ENCODE measurements at regions not wholly inside any gene's neighbourhood (a gene's known extent, or its start where the extent isn't known, plus 50 kb on each side); places are given as distances from the start of the nearest gene placed in this dataset.

GRCh38 chr10:112000466-112000865, 183.1 kb downstream of the GPAM start:
- DNase-seq: no peak

- no peak for DNase-seq
These were observed 181.4 kb downstream of the GPAM start for GRCh38 chr10:112002206-112002605.

- no peak for DNase-seq
These were observed 179.5 kb downstream of the GPAM start for GRCh38 chr10:112004075-112004474.

DNA sequence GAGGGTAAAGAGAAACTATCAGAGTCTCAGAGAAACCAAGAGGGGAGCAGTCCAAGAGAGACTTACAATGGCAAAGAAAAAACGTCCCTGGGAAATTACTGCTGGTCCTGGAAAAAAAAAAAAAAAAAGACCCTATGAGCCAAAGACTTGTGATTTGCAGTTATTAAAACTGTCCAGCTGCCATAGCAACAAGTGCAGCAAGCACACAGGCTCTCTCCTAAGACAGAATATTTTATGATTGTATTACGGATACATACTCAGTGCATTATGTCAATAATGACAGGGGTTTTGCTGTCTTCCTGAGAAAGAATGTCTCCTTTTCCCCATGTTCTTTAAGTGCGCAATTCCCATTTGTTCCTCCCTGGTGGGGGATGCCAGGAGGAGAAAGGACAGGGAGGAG, 178.5 kb downstream of the GPAM start:
- no peak for DNase-seq

GRCh38 chr10:112006407-112006806, 177.2 kb downstream of the GPAM start:
- DNase-seq: no peak

DNA sequence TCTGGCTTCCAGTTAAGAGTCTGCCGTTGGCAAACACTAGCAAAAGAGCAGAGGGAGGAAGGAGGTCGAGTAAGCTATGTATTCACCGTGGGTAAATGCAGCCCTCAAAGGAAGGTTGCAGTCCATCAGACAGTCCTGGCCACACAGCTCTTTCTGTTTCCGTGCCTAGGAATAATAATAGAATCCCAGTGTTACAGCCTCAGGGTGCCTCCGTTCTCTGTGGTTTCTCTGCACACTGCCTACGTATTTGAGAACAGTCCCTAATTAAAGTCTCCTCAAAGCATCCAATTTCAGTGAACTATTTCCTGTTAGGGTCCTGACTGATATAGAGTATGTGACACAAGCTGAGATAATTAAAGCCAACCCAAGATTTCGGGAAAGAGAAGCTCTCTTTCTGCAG, 176.7 kb downstream of the GPAM start:
- no peak for DNase-seq

DNA sequence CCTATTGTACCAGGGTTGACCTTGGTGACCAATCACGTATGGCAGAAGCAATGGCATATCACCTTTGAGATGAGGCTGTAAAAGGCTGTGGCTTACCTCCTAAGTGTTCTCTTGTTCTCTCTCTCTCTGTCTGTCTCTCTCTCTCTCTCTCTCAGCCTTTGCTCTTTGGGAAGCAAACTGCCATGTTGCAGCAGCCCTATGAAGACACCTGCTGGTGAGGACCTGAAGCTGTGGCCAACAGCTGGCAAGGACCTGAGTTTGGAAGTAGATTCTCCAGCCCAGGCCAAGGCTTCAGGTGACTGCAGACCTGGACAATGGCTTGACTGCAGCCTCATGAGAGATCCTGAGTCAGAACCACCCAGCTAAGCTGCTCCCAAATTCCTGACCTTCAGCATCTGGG, 161.4 kb downstream of the GPAM start:
- no peak for DNase-seq

GRCh38 chr10:112024079-112024478, 159.5 kb downstream of the GPAM start:
- no peak for DNase-seq

GRCh38 chr10:112025228-112025627, 158.3 kb downstream of the GPAM start:
- no peak for DNase-seq

DNA sequence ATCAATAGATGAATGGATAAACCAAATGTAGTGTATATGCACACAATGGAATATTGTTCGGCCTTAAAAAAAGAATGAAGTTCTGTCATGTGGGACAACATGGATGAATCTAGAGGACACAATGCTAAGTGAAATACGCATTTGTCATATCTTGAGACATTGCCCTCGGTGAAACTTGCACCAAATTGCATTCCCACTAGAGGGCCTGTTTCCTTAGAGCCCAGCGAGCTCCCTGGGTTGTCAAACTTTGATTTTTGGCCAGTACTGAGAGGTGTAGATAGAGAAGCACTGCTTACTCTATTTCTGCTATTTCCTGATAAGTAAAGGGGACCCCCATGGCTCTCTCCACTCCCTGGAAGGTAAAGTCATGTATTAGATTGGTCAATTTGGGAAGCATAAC, 157.1 kb downstream of the GPAM start:
- DNase-seq: no peak

- DNase-seq: no peak
These were observed 155.8 kb downstream of the GPAM start for GRCh38 chr10:112027731-112028280.

DNA sequence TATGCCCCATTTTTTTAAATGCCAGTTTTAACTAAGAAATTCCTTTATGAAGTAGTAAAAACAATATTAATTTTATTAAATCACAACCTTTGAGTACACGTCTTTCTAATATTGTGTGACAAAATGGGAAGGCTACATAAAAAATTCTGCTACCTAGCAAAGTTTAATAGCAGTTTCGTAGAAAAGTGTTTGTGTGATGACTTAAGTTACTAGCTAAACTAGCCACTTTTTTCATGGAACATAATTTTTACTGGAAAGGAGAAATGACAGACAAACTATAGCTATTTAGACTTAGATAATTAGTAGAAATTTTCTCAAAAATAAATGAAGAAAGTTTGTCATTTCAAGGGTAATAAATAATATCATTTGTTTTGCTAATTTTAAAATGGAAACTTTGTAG, 153.1 kb downstream of the GPAM start:
- DNase-seq: no peak

DNA sequence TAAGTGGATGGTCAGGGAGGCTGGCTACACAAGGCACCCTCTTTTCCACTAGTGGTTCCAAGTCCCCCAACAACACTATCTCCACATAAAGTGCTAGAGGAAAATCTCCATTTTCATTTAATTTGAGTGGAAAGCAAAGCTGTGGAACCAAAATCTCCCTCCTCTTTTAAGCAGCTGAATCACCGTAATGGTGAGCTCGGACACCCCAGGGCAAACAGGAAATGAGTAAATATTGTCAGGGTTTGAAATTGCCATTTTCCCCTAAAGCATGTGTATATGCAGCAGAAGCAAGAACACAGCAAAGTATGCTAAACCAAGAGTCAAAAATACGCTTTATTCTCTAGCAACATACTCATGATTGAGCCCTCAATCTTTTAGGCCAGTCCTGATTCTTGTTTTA, 143.7 kb downstream of the GPAM start:
- no peak for DNase-seq

GRCh38 chr10:112040696-112041095, 142.9 kb downstream of the GPAM start:
- no peak for DNase-seq

DNA sequence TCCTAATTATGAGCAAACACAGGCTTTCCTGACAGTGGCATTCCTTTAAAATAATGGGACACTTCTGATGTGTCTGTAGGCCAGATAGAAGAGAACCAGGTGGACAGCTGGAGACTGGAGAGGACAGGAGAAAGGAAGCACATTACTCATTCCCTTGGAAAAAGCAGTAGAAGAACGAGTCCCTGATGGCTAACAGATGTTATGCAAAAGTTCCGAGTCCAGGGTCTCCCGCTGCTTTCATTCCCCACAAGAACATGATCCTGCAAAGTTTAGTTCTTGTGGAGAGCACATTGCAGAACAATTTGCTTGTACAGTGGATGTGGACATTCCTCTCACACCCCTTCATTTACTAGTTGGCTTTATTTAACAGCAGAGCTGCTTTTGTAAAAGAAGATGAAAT, 137.6 kb downstream of the GPAM start:
- DNase-seq: no peak

- no peak for DNase-seq
These were observed 135.9 kb downstream of the GPAM start for GRCh38 chr10:112047674-112048073.

- DNase-seq: no peak
These were observed 131.4 kb downstream of the GPAM start for GRCh38 chr10:112052166-112052565.

DNA sequence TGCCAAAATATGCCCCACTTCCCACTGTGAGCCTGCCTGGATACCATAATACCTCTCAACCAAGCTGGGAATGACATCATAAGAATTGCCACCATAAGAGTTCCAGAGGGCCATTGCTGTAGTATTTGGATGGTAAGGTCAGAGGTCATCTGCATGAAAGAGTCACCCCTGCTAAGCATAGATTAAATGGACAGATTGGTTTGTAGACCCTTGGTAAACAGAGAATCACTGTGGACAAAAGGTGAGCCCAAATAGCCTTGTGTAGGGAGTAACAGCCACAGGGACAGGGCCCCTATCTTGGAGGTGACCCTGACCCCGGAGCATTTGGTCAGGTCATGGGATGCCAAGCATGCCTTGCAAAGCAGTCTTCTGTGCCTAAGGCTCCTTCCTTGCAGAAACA, 129.7 kb downstream of the GPAM start:
- DNase-seq: no peak

- no peak for DNase-seq
These were observed 129.0 kb downstream of the GPAM start for GRCh38 chr10:112054516-112054915.

DNA sequence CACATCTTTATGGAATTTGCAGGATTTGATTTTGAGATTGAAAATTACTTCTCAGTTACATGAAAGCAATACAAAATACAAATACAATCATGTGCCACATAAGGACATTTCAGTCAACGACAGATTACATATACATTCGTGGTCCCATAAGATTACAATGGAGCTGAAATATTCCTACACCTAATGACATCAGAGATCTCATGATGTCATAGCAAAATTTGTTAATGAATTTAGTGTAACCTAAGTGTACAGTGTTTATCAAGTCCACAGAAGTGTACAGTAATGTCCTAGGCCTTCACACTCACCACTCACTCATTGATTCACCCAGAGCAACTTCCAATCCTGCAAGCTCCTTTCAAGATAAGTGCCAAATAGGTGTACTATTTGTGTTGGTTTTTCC, 126.5 kb downstream of the GPAM start:
- DNase-seq: no peak

DNA sequence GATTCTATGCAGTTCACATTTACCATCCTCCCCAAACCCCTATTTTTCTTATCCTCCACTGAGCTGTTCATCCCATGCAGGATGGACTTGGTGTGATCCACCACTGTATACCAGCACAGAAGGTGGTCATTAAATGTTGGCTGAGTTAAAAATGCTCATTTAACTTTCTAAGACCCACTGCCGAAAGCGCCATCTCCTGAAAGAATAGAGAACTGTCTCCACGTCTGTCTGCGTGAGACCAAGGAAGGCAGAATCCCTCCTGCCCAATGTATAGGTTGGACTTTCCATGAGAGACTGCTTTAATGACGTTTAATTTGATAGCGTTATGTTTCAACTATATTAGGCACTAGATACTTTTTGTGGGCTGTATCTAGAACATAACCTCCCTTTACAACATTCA, 124.3 kb downstream of the GPAM start:
- no peak for DNase-seq

DNA sequence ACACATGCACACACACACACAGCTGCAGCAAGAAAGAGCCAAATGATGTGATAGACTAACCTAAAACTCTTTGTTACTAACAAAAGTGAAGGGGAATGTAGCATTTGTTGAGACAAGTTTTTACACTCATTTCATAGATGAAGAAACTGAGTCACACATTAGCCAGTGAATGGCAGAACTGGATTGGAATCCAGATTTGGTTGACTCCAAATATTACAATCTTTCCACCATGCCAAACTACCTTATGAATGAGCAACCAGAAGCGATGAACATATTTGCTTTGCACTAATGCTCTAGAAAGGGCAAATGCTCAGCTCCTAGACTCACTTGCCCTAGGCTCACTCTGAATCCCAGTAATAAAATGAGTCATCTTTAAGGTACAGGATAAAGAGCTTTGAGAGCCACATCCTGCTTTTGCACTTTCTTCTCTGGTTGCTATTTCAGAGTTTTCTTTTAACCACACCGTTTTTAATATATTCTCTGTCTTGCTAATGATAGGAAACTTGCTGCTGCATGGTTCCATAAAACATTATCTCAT, 111.9 kb downstream of the GPAM start:
- no peak for DNase-seq

DNA sequence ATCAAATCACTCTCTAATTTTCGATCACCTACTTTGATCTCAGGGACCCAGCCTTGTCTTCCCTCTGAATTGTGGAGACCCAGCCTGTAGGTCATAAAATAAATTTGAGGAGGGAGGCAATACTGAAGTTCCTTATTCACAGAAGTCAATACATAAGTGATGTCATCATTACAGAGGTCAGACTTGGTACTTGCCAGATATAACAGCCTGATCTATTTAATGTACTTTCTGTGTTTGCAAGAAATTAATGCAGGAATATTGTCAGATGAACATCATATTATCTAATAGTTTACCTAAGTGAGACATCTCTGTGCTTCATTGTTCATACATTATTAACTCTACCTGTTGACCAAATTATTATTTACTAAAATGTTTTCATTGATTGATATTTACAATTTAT, 105.6 kb downstream of the GPAM start:
- DNase-seq: no peak

DNA sequence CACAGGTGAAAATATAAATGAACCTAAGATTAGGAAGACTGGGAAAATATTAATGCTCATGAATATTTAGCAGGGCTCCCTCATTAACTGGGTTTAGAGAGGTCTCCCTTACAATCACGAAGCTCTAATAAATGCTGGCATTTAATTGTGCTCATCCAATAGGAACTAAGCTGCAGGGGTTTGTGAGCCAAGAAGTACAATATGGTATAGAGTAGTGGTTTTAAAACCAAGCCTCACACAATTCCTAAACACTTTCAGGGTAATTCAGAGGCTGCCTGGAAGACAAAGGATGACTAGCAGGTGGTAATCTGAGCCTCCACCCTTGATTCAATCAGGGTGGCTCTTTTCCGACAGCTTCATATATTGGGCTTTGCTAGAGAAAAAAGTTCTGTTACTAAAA, 103.3 kb downstream of the GPAM start:
- no peak for DNase-seq

DNA sequence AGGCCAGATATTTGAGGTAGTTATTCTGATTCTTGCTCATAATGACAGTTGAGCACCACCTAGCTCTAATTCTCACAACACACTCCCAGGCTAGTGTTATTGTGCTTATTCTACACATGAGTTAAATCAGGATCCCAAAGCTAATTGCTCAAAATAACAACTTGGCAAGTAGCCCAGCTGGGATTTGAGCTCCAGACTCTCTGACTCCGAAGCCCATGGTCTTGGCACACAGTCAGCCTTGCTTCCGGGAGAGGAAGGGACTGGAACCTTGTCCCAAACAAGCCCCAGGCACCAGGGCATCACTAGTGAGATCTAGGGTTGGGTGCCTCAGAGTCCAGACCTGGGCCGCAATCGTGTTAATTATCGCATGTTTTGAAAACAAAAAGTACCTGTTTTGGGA, 101.4 kb downstream of the GPAM start:
- no peak for DNase-seq

- DNase-seq: no peak
These were observed 100.1 kb downstream of the GPAM start for GRCh38 chr10:112083472-112083871.

Measured in SW 1271 (cell line).